ENCODE measurements at regions not wholly inside any gene's neighbourhood (a gene's known extent, or its start where the extent isn't known, plus 50 kb on each side); places are given as distances from the start of the nearest gene placed in this dataset.

- no peak for TF ChIP-seq CTCF (conservative IDR thresholded peaks at IDR 0.05; ENCODE audit: low read depth, low read length)
- peak; percentile 88 for DNase-seq (ENCODE audit: low read depth)
- H3K4me3 ChIP-seq (ENCODE audit: low read depth, low read length): no peak overlapping the region
Observed at GRCh38 chr7:155918720-155919390, 106.6 kb upstream of the SHH start.

GRCh38 chr7:155917836-155918430, 105.7 kb upstream of the SHH start:
- H3K4me3 ChIP-seq (ENCODE audit: low read depth, low read length): no peak overlapping the region
- peak; percentile 51 for DNase-seq (ENCODE audit: low read depth)
- no peak for TF ChIP-seq CTCF (conservative IDR thresholded peaks at IDR 0.05; ENCODE audit: low read depth, low read length)

DNA sequence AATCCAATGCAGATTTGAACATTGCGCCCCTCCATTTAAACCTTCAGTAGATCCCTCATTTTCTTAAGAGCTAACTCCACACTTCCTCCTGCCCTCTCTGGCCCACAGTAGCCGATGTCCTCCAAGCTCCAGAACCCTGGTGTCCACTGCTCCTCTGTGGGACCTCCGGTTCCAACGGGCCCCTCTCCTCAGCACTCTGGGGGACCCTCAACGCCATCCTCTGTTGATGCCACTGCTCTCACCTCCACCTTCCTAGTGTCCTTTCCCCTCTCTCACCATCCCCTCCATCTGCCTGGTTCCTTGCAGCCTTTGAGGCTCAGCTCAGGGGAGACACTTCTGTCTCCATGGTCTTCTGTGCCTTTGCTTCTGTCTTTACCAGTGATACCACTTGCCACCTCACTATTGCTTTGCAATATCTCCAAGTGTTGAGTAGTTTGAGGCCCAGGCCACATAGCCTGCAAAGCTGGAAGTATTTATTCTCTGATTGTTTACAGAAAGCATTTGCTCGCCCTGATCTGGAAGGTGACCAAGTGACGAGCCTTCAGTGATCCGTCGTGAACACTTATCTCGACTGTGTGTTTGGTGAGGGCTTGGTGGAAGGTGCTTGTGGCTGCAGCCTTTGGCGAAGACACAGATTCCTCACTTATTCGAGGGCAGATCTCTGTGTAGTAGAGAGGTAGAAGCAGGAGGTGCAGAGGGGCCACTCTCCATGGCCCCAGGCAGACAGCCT, 104.8 kb upstream of the SHH start:
- H3K4me3 ChIP-seq (ENCODE audit: low read depth, low read length): no peak overlapping the region
- no peak for TF ChIP-seq CTCF (conservative IDR thresholded peaks at IDR 0.05; ENCODE audit: low read depth, low read length)
- no peak for DNase-seq (ENCODE audit: low read depth)

GRCh38 chr7:155914341-155914740, 102.1 kb upstream of the SHH start:
- DNase-seq (ENCODE audit: low read depth): no peak

GRCh38 chr7:155913719-155914118, 101.5 kb upstream of the SHH start:
- DNase-seq (ENCODE audit: low read depth): no peak
- H3K4me3 ChIP-seq (ENCODE audit: low read depth, low read length): no peak overlapping the region
- no peak for TF ChIP-seq CTCF (conservative IDR thresholded peaks at IDR 0.05; ENCODE audit: low read depth, low read length)

More at GRCh38 chr7:155914341-155914740, 102.1 kb upstream of the SHH start:
- no peak for TF ChIP-seq CTCF (conservative IDR thresholded peaks at IDR 0.05; ENCODE audit: low read depth, low read length)
- no peak overlapping the region for H3K4me3 ChIP-seq (ENCODE audit: low read depth, low read length)

DNA sequence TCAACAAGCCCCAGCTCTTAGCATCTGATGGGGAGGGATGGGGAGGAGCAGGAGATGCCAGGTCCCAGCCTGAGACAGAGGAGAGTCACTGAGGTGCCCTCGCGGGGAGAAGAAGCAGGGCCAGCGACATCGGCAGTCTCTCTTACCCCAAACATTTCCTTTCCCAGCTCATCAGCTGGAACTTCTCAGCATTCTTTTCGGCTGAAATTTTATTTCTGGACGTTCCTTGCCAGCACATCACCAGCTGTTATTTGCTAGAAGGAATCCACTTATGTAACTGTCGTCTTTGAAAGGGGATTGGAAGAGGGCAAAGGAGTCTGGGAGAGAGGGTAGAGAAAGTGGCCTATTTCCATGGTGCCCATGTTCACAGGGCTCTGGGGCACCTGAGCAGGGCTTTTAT, 101.0 kb upstream of the SHH start:
- H3K4me3 ChIP-seq (ENCODE audit: low read depth, low read length): no peak overlapping the region
- no peak for DNase-seq (ENCODE audit: low read depth)
- TF ChIP-seq CTCF (conservative IDR thresholded peaks at IDR 0.05; ENCODE audit: low read depth, low read length): no peak

Data from epithelial cell of proximal tubule (primary cell).